ENCODE measurements at regions not wholly inside any gene's neighbourhood (a gene's known extent, or its start where the extent isn't known, plus 50 kb on each side); places are given as distances from the start of the nearest gene placed in this dataset.
"Not testable (repeated sequence)": the region's sequence is repeated elsewhere in the genome, so short reads cannot be mapped to it uniquely, and the experiment has no call there.

DNA sequence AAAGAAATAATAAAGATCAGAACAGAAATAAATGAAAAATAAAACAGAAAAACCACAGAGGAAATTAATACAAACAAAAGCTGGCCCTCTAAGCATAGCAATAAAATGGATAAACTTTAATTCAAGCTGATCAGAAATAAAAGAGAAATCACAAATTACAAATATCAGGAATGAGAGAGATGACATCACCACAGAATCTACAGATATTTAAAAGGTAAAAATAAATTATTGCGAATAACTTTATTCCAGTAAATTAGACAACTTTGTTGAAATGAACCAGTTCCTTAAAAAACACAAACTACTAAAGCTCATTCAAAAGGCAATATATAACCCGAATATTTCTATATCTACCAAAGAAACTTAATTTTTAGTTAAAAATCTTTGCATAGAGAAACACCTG, 131.7 kb downstream of the PPP1R3A start:
- intact Hi-C loops (cut with DNase I): no loop called here
- no peak for DNase-seq (ENCODE audit: low spot score)
- no peak for ATAC-seq

DNA sequence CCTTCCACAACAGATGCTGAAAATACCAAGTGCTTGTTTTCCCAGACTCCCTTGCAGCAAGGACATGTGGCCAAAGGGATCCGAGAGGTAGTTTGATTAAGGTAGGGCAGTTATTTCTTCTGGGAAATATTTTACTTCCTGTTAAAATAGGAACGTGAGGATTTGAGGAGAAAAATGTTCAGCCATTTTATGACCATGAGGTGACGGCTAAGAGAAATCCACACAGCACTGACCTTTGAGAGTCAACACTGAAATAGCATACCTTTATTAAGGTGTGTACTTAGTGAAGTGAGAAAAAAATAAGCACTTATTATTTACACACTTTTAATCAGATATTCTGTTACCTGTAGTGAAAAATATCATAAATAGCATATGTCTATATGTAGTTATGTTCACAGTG, 133.9 kb downstream of the PPP1R3A start:
- intact Hi-C loops (cut with DNase I): no loop called here
- DNase-seq (ENCODE audit: low spot score): no peak
- ATAC-seq: no peak

DNA sequence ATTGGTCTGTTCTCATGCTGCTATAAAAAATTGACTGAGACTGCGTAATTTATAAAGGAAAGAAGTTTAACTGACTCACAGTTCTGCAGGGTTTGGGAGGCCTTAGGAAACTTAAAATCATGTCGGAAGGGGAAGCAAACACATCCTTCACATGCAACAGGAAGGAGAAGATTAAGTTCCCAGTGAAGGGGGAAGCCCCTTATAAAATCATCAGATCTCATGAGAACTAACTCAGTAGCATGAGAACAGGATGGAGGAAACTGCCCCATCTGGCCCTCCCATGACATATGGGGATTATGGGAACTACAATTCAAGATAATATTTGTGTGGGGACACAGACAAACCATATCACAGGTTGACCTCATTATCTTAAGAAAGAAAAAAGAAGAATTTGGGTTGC, 134.5 kb downstream of the PPP1R3A start:
- DNase-seq (ENCODE audit: low spot score): no peak
- ATAC-seq: no peak
- intact Hi-C loops (cut with DNase I): no loop called here

DNA sequence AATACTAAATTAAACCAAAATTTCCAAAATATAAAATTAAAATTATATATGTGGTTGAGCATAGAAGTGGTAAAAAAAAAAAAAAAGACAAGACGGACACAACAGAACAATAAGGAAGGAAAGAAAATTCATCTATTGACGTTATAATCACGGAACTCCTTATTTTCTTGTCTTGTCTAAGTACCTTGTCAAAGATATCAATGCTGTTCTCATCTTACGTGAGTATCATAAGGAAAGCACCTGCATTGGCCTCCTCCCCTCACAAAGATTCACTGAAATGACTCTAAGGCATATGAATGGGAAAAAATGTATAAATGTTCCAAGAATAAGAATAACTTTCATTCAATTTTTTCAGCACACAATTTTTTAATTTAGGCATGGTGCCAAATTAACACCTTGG, 135.4 kb downstream of the PPP1R3A start:
- no peak for DNase-seq (ENCODE audit: low spot score)
- no peak for ATAC-seq
- intact Hi-C loops (cut with DNase I): no loop called here

DNA sequence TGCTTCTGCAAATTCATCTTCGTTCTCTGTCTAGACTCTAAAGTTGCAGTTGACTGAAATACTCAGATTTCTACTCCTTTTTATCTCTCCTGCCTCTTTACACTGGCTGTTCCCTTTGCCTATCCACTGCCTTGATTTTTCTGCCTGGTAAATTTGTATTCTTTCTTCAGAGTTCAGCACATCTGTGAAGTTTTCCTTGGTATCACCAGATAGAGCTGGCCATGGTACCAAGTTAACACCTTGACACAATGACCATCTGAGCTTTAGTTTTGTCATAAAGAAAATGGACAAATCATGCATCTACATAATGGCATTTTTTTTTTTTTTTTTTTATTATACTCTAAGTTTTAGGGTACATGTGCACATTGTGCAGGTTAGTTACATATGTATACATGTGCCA, 143.0 kb downstream of the PPP1R3A start:
- intact Hi-C loops (cut with DNase I): no loop called here
- ATAC-seq: no peak
- no peak for DNase-seq (ENCODE audit: low spot score)

DNA sequence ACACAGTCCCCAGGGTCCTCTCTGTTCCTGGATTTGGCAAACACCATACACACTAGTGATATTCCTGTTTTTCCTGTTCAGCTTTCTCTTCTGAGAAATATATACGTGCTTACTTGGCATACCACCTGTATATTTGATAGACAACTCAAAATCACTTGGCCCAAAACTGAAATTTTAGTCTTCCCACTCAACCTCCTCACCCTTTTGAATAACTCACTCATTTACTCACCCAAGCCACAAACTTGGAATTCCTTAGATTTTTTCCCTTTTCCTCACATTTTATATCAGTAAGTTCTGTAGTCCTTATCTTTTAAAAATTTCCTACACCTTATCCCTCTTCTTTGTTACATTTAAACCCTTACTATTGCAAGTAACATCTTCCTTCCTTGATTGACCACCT, 143.4 kb downstream of the PPP1R3A start:
- DNase-seq (ENCODE audit: low spot score): no peak
- intact Hi-C loops (cut with DNase I): no loop called here

DNA sequence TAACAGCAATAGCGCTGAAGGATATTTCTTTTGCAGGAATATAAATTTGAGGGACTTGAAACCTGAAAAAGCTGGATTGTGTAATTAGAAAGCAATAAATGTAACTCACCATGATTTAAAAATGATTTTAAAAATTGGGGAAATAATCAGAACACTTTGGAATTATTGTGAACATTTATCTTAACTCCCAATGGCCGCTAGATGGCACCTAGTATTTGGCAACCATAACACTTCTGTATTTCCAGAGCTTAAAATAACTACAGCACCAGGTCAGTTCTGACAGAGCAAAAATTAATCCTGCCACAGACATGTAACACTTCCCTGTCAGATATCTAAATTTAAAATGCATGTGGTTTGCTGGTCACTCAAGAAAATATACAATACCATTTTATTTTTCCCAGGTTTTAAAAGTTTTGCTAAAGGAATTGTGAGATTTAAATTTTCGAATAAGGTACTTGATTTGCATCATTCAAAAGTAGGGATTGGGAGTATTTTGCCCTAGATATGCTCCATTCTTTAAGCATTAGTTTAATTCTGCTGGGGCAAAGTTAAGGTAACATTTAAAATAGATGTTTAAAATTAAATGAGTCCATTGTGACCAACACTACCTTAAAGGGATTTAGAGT, 144.5 kb downstream of the PPP1R3A start:
- intact Hi-C loops (cut with DNase I): no loop called here
- ATAC-seq (no peak), DNase-seq (ENCODE audit: low spot score) (no peak)

More for the DNA sequence above, 143.4 kb downstream of the PPP1R3A start:
- no peak for ATAC-seq

DNA sequence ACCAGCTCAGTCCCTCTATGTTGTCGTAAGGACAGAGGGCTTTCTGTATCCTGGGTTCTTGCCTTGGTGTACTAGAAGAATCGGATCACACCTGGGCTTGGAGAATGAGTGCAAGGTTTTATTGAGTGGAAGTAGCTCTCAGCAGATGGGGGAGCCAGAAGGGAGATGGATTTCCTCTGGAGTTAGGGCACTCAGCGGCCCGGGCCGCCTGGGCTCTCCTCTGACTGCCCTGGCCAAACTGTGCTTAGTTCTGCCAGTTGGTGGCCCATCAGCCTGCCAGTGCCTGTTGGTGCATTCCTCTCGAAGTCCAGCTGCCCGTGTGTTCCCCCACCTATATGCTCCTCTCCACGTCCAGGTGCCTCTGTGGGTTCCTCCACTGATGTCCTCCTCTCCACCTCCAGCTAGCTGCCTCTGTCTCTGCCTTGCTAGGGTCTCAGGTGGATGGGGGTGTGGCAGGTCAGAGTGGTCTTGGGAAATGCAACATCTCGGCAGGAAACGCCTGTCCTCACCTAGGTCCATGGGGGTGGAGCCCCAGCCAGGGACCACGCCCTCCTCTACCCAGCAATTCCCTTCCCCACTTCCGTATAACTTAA, 148.6 kb downstream of the PPP1R3A start:
- ATAC-seq (no peak), DNase-seq (ENCODE audit: low spot score) (no peak)
- intact Hi-C loops (cut with DNase I): no loop called here

DNA sequence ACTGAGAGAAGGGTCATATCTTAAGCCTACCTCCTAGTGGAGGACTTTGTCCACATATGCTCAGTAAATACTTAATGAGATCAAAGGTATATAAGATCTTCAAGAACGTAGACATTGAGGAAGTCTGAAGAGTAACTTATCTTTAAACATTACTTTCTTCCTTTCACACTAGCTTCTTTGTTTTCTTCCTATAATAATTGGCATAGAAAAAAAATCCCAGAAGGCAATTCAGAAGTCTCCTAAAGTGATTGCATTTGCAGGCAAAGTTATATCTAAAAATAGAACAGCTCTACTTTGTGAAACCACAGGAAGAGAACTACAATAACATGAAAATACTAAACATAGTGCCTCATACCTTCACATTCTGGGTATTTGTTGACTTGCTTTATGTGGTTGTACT, 150.4 kb downstream of the PPP1R3A start:
- ATAC-seq: no peak
- DNase-seq (ENCODE audit: low spot score): no peak
- intact Hi-C loops (cut with DNase I): no loop called here

DNA sequence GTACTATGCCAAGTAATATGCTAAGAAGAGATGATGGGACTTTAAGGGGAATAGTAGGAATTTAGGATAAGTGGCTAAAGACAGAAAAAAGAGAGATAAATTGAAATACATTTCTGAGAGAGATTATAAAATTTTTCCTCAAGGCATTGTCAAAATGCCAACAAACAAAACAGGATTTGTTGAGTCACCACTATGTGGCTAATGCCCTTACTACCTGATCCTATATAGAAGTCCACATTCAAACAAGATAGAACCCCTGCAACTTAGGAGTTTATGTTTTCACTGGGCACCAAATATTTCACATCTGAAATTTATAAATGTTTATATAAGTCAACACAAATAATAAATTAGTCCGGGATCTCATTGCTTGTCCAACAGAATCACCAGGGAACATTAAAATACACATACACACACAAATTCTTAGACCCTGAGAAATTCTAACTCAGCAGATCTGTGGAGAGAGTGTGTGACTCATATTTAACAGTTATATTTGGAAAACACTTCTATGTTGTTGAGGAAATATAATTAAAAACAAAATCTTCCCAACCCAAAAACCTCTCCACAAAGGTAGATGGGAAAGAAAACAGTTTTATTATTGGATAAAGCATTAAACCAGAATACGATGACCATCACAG, 154.3 kb downstream of the PPP1R3A start:
- no peak for ATAC-seq
- DNase-seq (ENCODE audit: low spot score): no peak
- intact Hi-C loops (cut with DNase I): no loop called here

DNA sequence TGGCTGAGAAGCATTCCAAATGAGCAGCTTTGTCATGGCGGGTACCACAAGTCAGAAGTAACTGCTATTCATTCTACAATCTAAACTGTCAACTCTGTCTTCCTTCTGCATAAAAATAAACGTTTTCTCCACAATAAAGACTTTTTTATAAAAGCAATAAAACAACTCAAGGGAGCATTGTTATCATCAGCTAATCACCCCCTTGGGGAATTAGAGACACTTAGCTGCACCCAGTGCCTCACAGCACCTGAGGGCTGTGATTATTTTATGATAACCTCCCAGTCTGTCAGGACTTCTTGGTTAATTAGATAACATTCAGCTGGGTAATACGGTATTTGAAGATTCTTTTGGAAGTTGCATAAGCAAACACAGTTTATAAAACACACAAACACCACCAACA, 155.6 kb downstream of the PPP1R3A start:
- intact Hi-C loops (cut with DNase I): no loop called here
- DNase-seq (ENCODE audit: low spot score) (no peak), ATAC-seq (no peak)

DNA sequence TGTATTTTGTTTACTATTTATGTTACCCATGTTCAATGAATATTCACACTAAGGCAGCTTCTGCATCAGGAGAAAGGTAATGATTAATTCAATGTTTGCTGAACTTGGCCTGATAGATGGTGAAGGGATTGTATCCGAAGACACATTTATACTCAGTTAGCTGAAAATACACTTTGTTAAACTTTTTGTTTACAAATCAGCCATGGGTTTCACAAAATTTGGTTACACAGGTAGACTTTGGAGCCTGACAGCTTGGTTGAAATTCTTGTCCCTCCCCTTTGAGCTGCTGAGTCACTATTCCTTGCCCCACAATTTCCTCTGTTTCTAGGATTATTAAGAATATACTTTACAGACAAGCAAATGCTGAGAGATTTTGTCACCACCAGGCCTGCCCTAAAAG, 162.6 kb downstream of the PPP1R3A start:
- no peak for DNase-seq (ENCODE audit: low spot score)
- intact Hi-C loops (cut with DNase I): no loop called here
- ATAC-seq: no peak

DNA sequence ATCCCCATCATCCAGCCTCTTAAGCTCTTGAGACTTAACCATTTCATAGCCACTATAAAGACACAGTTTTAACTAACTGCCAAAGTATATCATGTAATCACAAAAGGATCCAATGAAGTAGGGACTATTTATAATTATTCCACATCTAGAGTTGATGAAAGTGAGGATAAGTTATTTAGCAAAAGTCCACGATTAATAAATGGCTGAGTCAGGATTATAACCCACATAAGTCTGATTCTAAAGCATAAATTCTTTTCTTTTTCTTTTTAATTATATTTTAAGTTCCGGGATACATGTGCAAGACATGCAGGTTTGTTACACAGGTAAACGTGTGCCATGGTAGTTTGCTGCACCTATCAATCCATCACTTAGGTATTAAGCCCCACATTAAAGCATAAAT, 166.1 kb downstream of the PPP1R3A start:
- ATAC-seq: no peak
- intact Hi-C loops (cut with DNase I): no loop called here
- DNase-seq (ENCODE audit: low spot score): no peak

DNA sequence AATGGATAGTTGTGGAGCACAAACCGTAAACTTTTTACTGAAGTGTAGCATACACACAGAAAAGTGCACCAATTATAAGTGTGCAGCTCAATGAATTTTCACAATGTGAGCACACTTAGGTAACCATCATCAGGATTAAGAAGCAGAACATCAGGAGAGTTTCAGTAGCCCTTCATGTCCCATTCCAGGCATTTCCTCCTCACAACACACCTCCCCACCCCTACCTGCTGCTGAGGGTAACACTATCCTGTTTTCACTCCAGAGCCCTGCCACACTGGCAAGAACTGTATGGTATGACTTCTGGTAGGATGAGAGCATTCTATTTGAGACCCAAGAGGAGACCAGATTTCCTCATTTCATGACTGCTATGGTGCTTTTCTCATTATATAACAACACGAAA, 166.5 kb downstream of the PPP1R3A start:
- no peak for DNase-seq (ENCODE audit: low spot score)
- ATAC-seq: no peak
- intact Hi-C loops (cut with DNase I): no loop called here

DNA sequence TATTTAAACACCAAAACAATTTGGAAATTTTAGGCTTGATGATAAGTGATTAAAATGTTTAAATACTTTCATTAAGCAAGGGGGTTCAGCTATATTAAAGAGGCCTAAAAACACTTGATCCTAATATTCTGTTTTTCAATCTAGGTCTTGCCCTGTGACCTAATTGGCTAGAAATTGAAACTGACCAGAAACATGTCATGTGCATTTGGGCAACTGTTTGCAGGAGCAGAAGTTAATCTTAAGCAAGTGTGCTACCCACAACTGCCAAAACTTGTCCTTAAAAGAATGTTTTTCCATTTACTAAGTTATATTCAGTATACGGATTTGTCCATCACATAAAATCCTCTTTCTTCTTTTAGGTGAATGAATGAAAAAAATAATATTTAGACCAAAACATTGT, 167.3 kb downstream of the PPP1R3A start:
- ATAC-seq: no peak
- intact Hi-C loops (cut with DNase I): no loop called here
- no peak for DNase-seq (ENCODE audit: low spot score)

DNA sequence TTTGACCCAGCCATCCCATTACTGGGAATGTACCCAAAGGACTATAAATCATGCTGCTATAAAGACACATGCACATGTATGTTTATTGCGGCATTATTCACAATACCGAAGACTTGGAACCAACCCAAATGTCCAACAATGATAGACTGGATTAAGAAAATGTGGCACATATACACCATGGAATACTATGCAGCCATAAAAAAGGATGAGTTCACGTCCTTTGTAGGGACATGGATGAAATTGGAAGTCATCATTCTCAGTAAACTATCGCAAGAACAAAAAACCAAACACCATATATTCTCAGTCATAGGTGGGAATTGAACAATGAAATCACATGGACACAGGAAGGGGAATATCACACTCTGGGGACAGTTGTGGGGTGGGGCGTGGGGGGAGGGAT, 170.4 kb downstream of the PPP1R3A start:
- ATAC-seq; intact Hi-C loops (cut with DNase I); DNase-seq (ENCODE audit: low spot score): not testable (repeated sequence)

DNA sequence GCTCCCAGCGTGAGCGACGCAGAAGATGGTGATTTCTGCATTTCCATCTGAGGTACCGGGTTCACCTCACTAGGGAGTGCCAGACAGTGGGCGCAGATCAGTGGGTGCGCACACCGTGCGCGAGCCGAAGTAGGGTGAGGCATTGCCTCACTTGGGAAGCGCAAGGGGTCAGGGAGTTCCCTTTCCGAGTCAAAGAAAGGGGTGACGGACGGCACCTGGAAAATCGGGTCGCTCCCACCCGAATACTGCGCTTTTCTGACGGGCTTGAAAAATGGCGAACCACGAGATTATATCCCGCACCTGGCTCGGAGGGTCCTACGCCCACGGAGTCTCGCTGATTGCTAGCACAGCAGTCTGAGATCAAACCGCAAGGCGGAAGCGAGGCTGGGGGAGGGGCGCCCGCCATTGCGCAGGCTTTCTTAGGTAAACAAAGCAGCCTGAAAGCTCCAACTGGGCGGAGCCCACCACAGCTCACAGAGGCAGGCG, 175.8 kb downstream of the PPP1R3A start:
- ATAC-seq; DNase-seq (ENCODE audit: low spot score); intact Hi-C loops (cut with DNase I): not testable (repeated sequence)

DNA sequence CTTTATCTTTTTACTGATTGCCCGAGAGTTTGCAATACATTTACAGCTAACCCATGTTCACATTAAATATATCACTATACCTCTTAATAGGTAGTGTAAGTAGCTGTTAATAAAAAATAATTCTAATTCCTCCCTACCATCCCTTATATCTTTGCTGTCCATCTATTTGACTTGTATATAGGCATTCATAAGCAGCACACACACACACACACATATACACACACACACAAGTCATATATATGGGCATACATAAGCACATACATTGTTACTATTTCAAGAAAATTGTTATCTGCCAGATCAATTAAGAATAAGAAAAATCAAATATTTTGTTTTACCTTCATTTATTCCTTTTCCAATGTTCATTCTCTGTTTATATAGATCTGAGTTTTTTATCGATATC, 176.4 kb downstream of the PPP1R3A start:
- ATAC-seq (no peak), DNase-seq (ENCODE audit: low spot score) (no peak)
- intact Hi-C loops (cut with DNase I): no loop called here

DNA sequence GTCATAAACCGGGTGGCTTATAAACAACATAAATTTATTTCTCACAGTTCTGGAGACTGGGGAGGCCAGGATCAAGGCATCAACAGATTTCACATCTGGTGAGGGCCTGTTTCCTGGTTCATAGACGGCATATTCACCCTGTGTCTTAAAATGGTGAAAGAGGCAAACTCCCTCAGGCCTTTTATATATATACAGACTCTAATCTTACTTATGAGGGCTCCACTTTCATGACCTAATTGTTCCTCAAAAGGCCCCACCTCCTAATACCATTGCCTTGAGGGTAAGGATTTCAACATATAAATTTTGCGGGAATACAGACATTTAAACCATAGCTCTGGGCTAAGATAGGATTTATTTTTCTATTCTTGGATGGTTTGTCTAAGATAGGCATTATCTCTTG, 187.2 kb downstream of the PPP1R3A start:
- ATAC-seq (no peak), DNase-seq (ENCODE audit: low spot score) (no peak)
- intact Hi-C loops (cut with DNase I): no loop called here

DNA sequence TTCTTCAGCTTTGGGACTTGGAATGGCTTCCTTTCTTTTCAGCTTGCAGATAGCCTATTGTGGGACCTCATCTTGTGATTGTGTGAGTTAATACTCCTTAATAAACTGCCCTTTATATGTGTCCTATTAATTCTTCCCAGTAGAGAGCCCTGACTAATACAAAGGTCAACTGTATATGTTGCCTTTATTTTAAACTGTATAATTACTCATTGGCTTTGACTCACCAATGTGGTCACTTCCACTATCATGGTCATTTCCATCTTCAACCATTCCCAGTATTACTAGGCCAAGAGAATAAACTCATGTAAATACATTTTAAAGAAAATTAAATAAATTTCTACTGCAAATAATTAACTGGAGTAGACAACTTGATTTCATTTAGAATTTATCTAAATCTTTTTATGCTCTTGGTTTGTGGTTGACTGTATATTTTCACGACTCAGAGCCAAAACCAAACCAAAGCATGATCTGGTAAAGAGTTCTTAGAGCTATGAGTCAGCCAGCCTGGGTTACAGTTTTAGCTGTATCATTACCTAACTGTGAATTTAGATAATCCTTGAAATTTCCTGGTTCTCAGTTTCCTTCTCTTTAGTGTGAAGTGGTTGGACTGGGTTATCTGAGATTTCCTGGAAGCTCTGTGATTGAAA, 188.4 kb downstream of the PPP1R3A start:
- DNase-seq (ENCODE audit: low spot score) (no peak), ATAC-seq (no peak)
- intact Hi-C loops (cut with DNase I): no loop called here

Measured in sciatic nerve (tissue), 2 donors.